Skeletal muscle tissue (tissue), 3 donors: ENCODE measurements at regions not wholly inside any gene's neighbourhood (a gene's known extent, or its start where the extent isn't known, plus 50 kb on each side); places are given as distances from the start of the nearest gene placed in this dataset.

ENCODE experiments used
- H3K27ac ChIP-seq: one replicate; pipeline ENCODE4 v1.7.0; 2013; ENCODE audit warnings: mild to moderate bottlenecking, low read depth, low read length, inconsistent platforms
- H3K27me3 ChIP-seq, 3 donors: one replicate each; pipeline ENCODE4 v1.7.0; 2013; ENCODE audit warnings: low read length in 3 of 3; ENCODE audit not compliant: control insufficient read depth in 3 of 3, insufficient read depth in 3 of 3
- H3K36me3 ChIP-seq, 3 donors: one replicate each; pipeline ENCODE4 v1.7.0; 2013; ENCODE audit warnings: low read length in 3 of 3; ENCODE audit not compliant: control insufficient read depth in 3 of 3, insufficient read depth in 3 of 3
- H3K4me1 ChIP-seq, 3 donors: one replicate each; pipeline ENCODE4 v1.7.0; 2013; ENCODE audit warnings: low read length in 3 of 3, mild to moderate bottlenecking in 3 of 3; ENCODE audit not compliant: control insufficient read depth in 3 of 3, insufficient read depth in 3 of 3
- H3K4me3 ChIP-seq, 3 donors: one replicate each; pipeline ENCODE4 v1.7.0; 2013; ENCODE audit warnings: low read length in 3 of 3
- H3K9ac ChIP-seq, 3 donors: one replicate each; pipeline ENCODE4 v1.7.0; 2013; ENCODE audit warnings: low read length in 3 of 3, mild to moderate bottlenecking in 3 of 3, moderate library complexity in 2 of 3, low read depth in 1 of 3
- H3K9me3 ChIP-seq, 3 donors: one replicate each; pipeline ENCODE4 v1.7.0; 2013; ENCODE audit warnings: low read length in 3 of 3; ENCODE audit not compliant: control insufficient read depth in 3 of 3
- donor health status: Osteomylitis.

- no peaks in the 10 kb centered on the region for H3K36me3 ChIP-seq
- peaks cover 25 to 38% (median 27%) of the 10 kb centered on the region in 3 donors for H3K4me1 ChIP-seq
- H3K4me3 ChIP-seq, result no peak overlapping the region
- H3K9ac ChIP-seq, result no peak overlapping the region
- no peaks in the 10 kb centered on the region for H3K27me3 ChIP-seq
- no peaks in the 10 kb centered on the region for H3K9me3 ChIP-seq
- no peak overlapping the region for H3K27ac ChIP-seq
Measured at GRCh38 chr6:157762636-157763035, 60.4 kb upstream of the SNX9 start.

- Histone ChIP-seq H3K9ac (no peak overlapping the region), H3K27ac (peak overlapping the region; percentile 75), H3K36me3 (no peaks in the 10 kb centered on the region), H3K4me1 (peaks cover 25 to 41% (median 27%) of the 10 kb centered on the region in 3 donors), H3K9me3 (no peaks in the 10 kb centered on the region), H3K27me3 (no peaks in the 10 kb centered on the region), H3K4me3 (no peak overlapping the region)
Measured at GRCh38 chr6:157763129-157763903, 59.7 kb upstream of the SNX9 start.

DNA sequence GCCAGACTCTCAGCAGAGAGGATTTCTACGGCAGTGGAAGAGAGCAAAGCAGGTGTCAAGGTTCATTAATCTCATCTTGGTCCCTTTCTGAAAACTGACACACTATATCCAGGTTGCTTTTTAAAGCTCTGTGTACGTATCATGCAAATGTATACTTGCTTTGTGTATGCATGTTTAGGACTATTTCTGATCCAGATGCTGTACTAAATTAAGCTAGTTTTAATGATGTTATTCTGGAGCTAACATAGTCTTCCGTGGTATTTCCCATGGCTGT lies 59.2 kb upstream of the SNX9 start:
- Histone ChIP-seq H3K27ac (peak overlapping the region; percentile 75), H3K4me1 (peaks cover 25 to 41% (median 25%) of the 10 kb centered on the region in 3 donors), H3K36me3 (no peaks in the 10 kb centered on the region), H3K27me3 (no peaks in the 10 kb centered on the region), H3K4me3 (no peak overlapping the region), H3K9me3 (no peaks in the 10 kb centered on the region), H3K9ac (no peak overlapping the region)

GRCh38 chr6:157764178-157765068 lies 58.6 kb upstream of the SNX9 start:
- no peaks in the 10 kb centered on the region for H3K36me3 ChIP-seq
- peaks cover 25 to 45% (median 25%) of the 10 kb centered on the region in 3 donors for H3K4me1 ChIP-seq
- no peak overlapping the region for H3K9ac ChIP-seq
- no peak overlapping the region for H3K4me3 ChIP-seq
- no peaks in the 10 kb centered on the region for H3K9me3 ChIP-seq
- peak overlapping the region; percentile 75 for H3K27ac ChIP-seq
- peaks cover 0 to under 1% (median 0%) of the 10 kb centered on the region in 3 donors for H3K27me3 ChIP-seq

- Histone ChIP-seq H3K9ac (no peak overlapping the region), H3K27ac (peak overlapping the region; percentile 68), H3K36me3 (no peaks in the 10 kb centered on the region), H3K9me3 (no peaks in the 10 kb centered on the region), H3K27me3 (peaks cover 0 to 6% (median 5%) of the 10 kb centered on the region in 3 donors), H3K4me3 (no peak overlapping the region), H3K4me1 (peaks cover 17 to 36% (median 20%) of the 10 kb centered on the region in 3 donors)
Measured at GRCh38 chr6:157766901-157767774, 55.9 kb upstream of the SNX9 start.

GRCh38 chr6:157767775-157768156 lies 55.3 kb upstream of the SNX9 start:
- Histone ChIP-seq H3K4me1 (peaks cover 17 to 34% (median 20%) of the 10 kb centered on the region in 3 donors), H3K27ac (peak overlapping the region; percentile 68)

GRCh38 chr6:157768304-157768703 lies 54.7 kb upstream of the SNX9 start:
- peaks cover 14 to 29% (median 16%) of the 10 kb centered on the region in 3 donors for H3K4me1 ChIP-seq
- no peaks in the 10 kb centered on the region for H3K36me3 ChIP-seq
- H3K27ac ChIP-seq, result peak overlapping the region; percentile 68

More at GRCh38 chr6:157767775-157768156, 55.3 kb upstream of the SNX9 start:
- Histone ChIP-seq H3K9me3 (no peaks in the 10 kb centered on the region), H3K36me3 (no peaks in the 10 kb centered on the region), H3K9ac (no peak overlapping the region), H3K4me3 (no peak overlapping the region), H3K27me3 (peaks cover 2 to 11% (median 8%) of the 10 kb centered on the region in 3 donors)

GRCh38 chr6:157768863-157769551 lies 54.0 kb upstream of the SNX9 start:
- Histone ChIP-seq H3K4me3 (no peak overlapping the region), H3K9me3 (no peaks in the 10 kb centered on the region), H3K27me3 (peaks cover 7 to 23% (median 17%) of the 10 kb centered on the region in 3 donors), H3K4me1 (peaks cover 8 to 22% (median 9%) of the 10 kb centered on the region in 3 donors), H3K36me3 (no peaks in the 10 kb centered on the region), H3K9ac (no peak overlapping the region), H3K27ac (no peak overlapping the region)

More at GRCh38 chr6:157768304-157768703, 54.7 kb upstream of the SNX9 start:
- Histone ChIP-seq H3K4me3 (no peak overlapping the region), H3K27me3 (peaks cover 4 to 16% (median 11%) of the 10 kb centered on the region in 3 donors), H3K9ac (no peak overlapping the region), H3K9me3 (no peaks in the 10 kb centered on the region)

DNA sequence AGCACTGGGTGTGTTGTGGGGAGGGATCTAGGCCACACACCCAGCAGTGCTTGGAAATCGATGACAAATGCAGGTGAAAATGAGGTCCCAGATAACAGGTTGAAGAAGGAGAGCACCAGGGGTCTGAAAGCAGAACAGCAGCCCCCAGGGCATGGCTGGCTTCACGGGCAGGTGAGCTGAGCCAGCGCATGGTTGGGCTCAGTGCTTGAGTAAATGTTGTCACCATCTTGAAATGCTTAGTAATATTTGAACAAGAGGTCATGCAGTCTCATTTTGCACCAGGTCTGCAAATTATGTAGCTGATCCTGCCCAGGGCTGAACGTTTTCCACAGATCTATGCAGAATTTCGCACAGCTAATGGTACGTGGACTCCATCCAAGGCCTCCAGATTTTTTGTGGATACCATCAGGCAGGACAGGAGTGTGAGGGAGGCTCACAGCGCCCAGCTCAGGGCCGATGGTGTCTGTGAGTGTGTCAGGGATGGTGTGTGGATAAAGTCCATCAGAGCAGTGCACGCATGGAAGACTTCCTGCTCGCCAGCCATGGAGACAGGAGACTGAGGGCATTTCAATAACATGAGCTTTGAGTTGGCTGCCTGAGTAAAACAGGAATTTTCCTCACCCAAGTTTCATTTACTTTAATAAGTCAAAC lies 53.1 kb upstream of the SNX9 start:
- Histone ChIP-seq H3K9me3 (no peaks in the 10 kb centered on the region), H3K4me3 (no peak overlapping the region), H3K4me1 (peaks cover 2 to 13% (median 3%) of the 10 kb centered on the region in 3 donors), H3K27me3 (peaks cover 7 to 24% (median 17%) of the 10 kb centered on the region in 3 donors), H3K27ac (no peak overlapping the region), H3K9ac (no peak overlapping the region), H3K36me3 (no peaks in the 10 kb centered on the region)
